Peyer's patch (tissue), 4 donors: ENCODE measurements at regions not wholly inside any gene's neighbourhood (a gene's known extent, or its start where the extent isn't known, plus 50 kb on each side); places are given as distances from the start of the nearest gene placed in this dataset.

ENCODE experiments used
- DNase-seq, 3 donors: peaks; one replicate each; pipeline ENCODE4 v3.0.0-alpha.2; 2017 to 2019
- H3K27ac ChIP-seq, 4 donors: fragments of 200-600 bp; sonication (generic); one replicate each; pipeline ENCODE4 v1.5.1; 2016 to 2019
- H3K27me3 ChIP-seq, 2 donors: fragments of 200-600 bp; sonication (generic); one replicate each; pipeline ENCODE4 v1.5.1; 2019
- H3K36me3 ChIP-seq, 3 donors: fragments of 200-600 bp; sonication (generic); one replicate each; pipeline ENCODE4 v1.5.1; 2016 to 2019
- H3K4me1 ChIP-seq, 4 donors: fragments of 200-600 bp; sonication (generic); one replicate each; pipeline ENCODE4 v1.5.1; 2016 to 2019
- H3K4me3 ChIP-seq, 4 donors: fragments of 200-600 bp; sonication (generic); 1 replicate in 3 of 4; 2 replicates in 1 of 4; pipeline ENCODE4 v1.5.1; 2016 to 2019; ENCODE audit warnings: mild to moderate bottlenecking in 1 of 4
- H3K9me3 ChIP-seq, 4 donors: fragments of 200-600 bp; sonication (generic); one replicate each; pipeline ENCODE4 v1.5.1; 2016 to 2019; ENCODE audit warnings: mild to moderate bottlenecking in 1 of 4
- POLR2A ChIP-seq, 2 donors: fragments of 450-650 bp; IDR thresholded peaks; one replicate each; pipeline ENCODE4 v1.5.1; 2017; ENCODE audit warnings: antibody characterized with exemption in 2 of 2, mild to moderate bottlenecking in 2 of 2, moderate library complexity in 2 of 2
- TF ChIP-seq, protein P1 (sequence below), 6 experiments: fragments of 450-650 bp in 4 of 6; fragments of 200-600 bp in 2 of 6; sonication (generic) in 1 of 6; IDR thresholded peaks; one replicate each; pipeline ENCODE4 v1.5.1; 2017 to 2019; ENCODE audit warnings: antibody characterized with exemption in 6 of 6, mild to moderate bottlenecking in 3 of 6, moderate library complexity in 1 of 6

DNA sequence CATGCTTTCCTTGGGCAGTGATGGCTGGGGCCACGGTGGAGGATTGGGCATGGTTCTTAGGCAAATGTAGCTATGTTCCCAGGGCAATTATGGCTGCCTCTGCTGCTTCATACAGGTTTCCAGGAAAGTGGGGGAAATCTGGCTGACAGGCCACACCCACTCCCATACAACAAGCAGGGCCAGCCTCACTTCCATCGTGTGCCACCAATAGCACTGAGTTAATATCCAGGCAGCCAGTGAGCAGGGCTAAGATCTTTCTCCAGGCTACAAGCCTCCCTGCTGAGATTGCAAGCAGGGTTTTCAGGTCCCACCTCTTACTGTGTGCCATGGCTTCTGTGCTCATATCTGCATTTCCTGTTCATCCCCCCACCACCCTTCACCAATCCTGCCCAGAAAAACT is 1291.9 kb downstream of the SI start:
- Histone ChIP-seq H3K9me3 (no peaks in the 10 kb centered on the region), H3K27me3 (no peaks in the 10 kb centered on the region), H3K27ac (no peak overlapping the region), H3K36me3 (no peaks in the 10 kb centered on the region), H3K4me1 (no peaks in the 10 kb centered on the region), H3K4me3 (no peak overlapping the region)
- TF ChIP-seq POLR2A (IDR thresholded peaks at IDR 0.05): no peak
- TF ChIP-seq, protein P1, sequence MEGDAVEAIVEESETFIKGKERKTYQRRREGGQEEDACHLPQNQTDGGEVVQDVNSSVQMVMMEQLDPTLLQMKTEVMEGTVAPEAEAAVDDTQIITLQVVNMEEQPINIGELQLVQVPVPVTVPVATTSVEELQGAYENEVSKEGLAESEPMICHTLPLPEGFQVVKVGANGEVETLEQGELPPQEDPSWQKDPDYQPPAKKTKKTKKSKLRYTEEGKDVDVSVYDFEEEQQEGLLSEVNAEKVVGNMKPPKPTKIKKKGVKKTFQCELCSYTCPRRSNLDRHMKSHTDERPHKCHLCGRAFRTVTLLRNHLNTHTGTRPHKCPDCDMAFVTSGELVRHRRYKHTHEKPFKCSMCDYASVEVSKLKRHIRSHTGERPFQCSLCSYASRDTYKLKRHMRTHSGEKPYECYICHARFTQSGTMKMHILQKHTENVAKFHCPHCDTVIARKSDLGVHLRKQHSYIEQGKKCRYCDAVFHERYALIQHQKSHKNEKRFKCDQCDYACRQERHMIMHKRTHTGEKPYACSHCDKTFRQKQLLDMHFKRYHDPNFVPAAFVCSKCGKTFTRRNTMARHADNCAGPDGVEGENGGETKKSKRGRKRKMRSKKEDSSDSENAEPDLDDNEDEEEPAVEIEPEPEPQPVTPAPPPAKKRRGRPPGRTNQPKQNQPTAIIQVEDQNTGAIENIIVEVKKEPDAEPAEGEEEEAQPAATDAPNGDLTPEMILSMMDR (IDR thresholded peaks at IDR 0.05): no peak
- no peak for DNase-seq

DNA sequence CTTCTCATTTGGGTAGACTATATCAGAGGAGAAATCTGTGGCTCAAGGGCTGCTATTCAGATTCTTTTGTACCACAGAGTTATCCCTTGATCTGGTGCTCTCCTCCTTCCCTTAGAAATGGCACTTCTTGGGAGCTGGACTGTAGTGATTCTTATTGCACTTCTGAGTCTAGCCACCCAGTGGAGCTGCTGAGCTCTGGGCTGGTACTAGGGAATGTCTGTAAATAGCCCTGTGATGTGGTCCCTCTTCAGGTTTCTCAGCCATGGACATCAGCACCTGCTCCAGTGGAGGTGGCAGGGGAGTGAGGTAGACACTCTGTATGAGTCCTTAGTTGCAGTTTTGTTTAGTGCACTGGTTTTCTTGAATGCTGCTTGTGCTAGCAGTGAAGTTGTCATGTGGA is 1292.6 kb downstream of the SI start:
- Histone ChIP-seq H3K4me3 (no peak overlapping the region), H3K27me3 (no peaks in the 10 kb centered on the region), H3K4me1 (no peaks in the 10 kb centered on the region), H3K36me3 (no peaks in the 10 kb centered on the region), H3K27ac (no peak overlapping the region), H3K9me3 (no peaks in the 10 kb centered on the region)
- no peak for TF ChIP-seq POLR2A (IDR thresholded peaks at IDR 0.05)
- TF ChIP-seq, protein P1 (IDR thresholded peaks at IDR 0.05): no peak
- DNase-seq: no peak

DNA sequence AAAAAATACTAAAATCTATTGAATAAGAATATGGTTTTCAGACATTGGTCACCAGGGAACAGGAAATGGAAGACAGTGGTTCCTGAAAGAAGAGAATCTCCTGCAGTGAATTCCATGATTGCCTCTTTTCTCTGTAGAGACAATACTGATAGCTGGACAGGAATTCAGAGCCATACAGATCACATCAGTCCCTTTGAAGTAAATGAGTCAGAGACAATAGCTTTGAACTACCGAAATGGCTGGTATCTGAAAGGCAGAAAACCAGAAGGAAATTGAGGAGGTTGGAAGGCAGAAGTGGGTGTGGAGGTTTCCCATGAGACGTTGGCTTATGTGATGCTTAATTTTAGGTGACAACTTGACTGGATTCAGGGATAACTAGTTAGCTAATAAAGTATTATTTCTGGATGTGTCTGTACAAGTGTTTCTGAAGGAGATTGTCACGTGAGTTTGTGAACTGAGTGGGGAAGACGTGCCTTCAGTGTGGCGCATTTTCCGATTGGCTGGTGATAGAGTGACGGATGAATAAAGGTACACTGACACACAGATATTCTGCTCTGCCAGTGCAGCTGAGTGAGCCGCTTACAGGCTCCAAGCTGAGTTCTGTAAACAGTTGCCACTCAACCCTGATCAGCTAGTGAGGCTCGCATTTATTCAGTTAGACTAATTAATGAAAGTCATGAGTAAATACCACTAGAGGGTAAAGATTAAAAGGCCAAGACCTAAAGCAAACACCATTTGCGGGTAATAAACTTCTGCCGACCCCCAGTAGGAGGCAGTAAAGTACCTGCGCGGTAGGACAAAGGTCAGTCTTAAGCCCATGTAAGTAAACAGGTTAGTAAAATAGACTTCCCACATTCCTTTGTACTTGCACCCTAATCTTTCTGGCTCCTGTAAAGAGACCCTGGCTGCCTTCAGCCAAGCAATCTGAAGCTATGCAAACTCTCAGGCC is 1298.6 kb downstream of the SI start:
- H3K4me3 ChIP-seq: no peak overlapping the region
- no peaks in the 10 kb centered on the region for H3K27me3 ChIP-seq
- H3K9me3 ChIP-seq: no peaks in the 10 kb centered on the region
- no peak for DNase-seq
- H3K27ac ChIP-seq: no peak overlapping the region
- H3K4me1 ChIP-seq: no peaks in the 10 kb centered on the region
- TF ChIP-seq POLR2A (IDR thresholded peaks at IDR 0.05): no peak
- TF ChIP-seq, protein P1 (IDR thresholded peaks at IDR 0.05): no peak
- H3K36me3 ChIP-seq: no peaks in the 10 kb centered on the region

DNA sequence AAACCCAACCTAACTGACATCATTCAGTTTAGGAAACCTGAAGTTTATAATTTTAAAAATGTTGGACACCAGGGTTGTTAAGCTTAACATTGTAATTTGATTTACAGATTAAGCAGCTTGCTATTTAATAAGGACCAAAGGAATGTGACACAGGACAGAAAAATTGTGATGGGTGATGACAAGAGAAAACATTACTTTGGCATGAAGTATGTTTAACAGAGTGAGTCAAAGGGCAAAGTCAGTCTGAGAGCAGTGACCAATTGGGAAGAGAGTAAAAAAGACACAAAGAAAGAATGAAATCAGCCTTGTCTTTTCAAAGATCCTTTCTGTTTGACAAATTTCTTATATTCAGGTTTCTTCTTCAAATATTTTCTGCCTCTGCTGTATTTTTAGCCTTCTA is 1301.6 kb downstream of the SI start:
- Histone ChIP-seq H3K4me1 (no peaks in the 10 kb centered on the region), H3K4me3 (no peak overlapping the region), H3K27me3 (no peaks in the 10 kb centered on the region), H3K36me3 (no peaks in the 10 kb centered on the region), H3K9me3 (no peaks in the 10 kb centered on the region), H3K27ac (no peak overlapping the region)
- TF ChIP-seq POLR2A (IDR thresholded peaks at IDR 0.05): no peak
- TF ChIP-seq, protein P1 (IDR thresholded peaks at IDR 0.05): no peak
- no peak for DNase-seq

DNA sequence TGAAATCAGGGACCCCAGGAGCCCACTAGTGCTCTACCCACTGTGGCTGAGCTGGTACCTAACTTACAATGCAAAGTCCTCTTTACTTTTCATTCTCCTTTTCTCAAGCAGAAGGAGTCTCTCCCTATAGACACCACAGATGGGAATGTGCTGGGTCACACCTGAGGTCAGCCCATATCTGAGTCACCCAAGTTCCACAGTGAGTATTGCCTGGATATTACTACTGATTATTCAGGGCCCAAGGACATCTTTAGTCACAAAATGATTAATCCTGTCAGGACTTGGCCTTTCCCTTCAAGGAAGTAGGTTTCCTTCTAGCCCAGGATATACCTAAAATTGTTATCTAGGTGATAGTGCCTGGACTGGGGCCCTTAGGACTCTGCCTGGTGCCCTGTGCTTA is 1305.2 kb downstream of the SI start:
- H3K27ac ChIP-seq: no peak overlapping the region
- DNase-seq: no peak
- TF ChIP-seq POLR2A (IDR thresholded peaks at IDR 0.05): no peak
- TF ChIP-seq, protein P1 (IDR thresholded peaks at IDR 0.05): no peak
- no peaks in the 10 kb centered on the region for H3K4me1 ChIP-seq
- no peaks in the 10 kb centered on the region for H3K27me3 ChIP-seq
- H3K4me3 ChIP-seq: no peak overlapping the region
- H3K9me3 ChIP-seq: no peaks in the 10 kb centered on the region
- no peaks in the 10 kb centered on the region for H3K36me3 ChIP-seq
